Lung (tissue), 11 donors: ENCODE measurements at regions not wholly inside any gene's neighbourhood (a gene's known extent, or its start where the extent isn't known, plus 50 kb on each side); places are given as distances from the start of the nearest gene placed in this dataset.

ENCODE experiments used
- ATAC-seq: fragments of 200-7000 bp; cut with Tn5 transposase; one replicate; pipeline ENCODE4 v1.9.1; 2020; ENCODE audit warnings: moderate number of reproducible peaks; ENCODE audit not compliant: insufficient read depth, low FRiP score
- DNase-seq, 3 donors: peaks; one replicate each; pipeline ENCODE4 v3.0.0-alpha.2; 2013 to 2017
- H3K27ac ChIP-seq, 2 donors: one replicate each; pipeline ENCODE4 v1.5.1; 2013; ENCODE audit warnings: mild to moderate bottlenecking in 2 of 2, moderate library complexity in 2 of 2, control low read depth in 1 of 2, inconsistent platforms in 1 of 2, low read depth in 1 of 2, low read length in 1 of 2
- H3K27me3 ChIP-seq, 3 donors: one replicate each; pipeline ENCODE4 v1.5.1; 2013; ENCODE audit warnings: low read length in 2 of 3; ENCODE audit not compliant: control insufficient read depth in 3 of 3, insufficient read depth in 3 of 3
- H3K36me3 ChIP-seq, 4 donors: one replicate each; pipeline ENCODE4 v1.5.1; 2013; ENCODE audit warnings: low read length in 4 of 4, mild to moderate bottlenecking in 1 of 4, moderate library complexity in 1 of 4; ENCODE audit not compliant: control insufficient read depth in 4 of 4, insufficient read depth in 4 of 4
- H3K4me1 ChIP-seq, 5 donors: one replicate each; pipeline ENCODE4 v1.5.1; 2013; ENCODE audit warnings: low read length in 5 of 5, mild to moderate bottlenecking in 2 of 5, moderate library complexity in 1 of 5; ENCODE audit not compliant: control insufficient read depth in 5 of 5, insufficient read depth in 5 of 5
- H3K4me3 ChIP-seq: one replicate; pipeline ENCODE4 v1.5.1; 2013; ENCODE audit warnings: mild to moderate bottlenecking, control low read depth, moderate library complexity
- H3K9ac ChIP-seq, 2 donors: one replicate each; pipeline ENCODE4 v1.5.1; 2013; ENCODE audit warnings: low read length in 2 of 2, control low read depth in 1 of 2; ENCODE audit not compliant: insufficient read depth in 1 of 2
- H3K9me3 ChIP-seq, 4 donors: one replicate each; pipeline ENCODE4 v1.5.1; 2013; ENCODE audit warnings: low read length in 3 of 4, mild to moderate bottlenecking in 1 of 4, moderate library complexity in 1 of 4; ENCODE audit not compliant: control insufficient read depth in 4 of 4, insufficient read depth in 3 of 4
- CTCF ChIP-seq: IDR thresholded peaks from 2 replicates; pipeline ENCODE4 v1.5.1; 2012; ENCODE audit warnings: mild to moderate bottlenecking; ENCODE audit errors: control extremely low read depth, extremely low read depth
- WGBS, 2 donors: extraction: QIAGEN DNeasy Blood & Tissue Kit; methylation state at CpG; one replicate each; pipeline ENCODE4 v1.1.7; 2013; 5-methylcytosine and 5-hydroxymethylcytosine counted together
- donor health status: control.
- donor health status: control.
- donor health status: Bipolar disorder and iron deficiency.
- donor health status: healthy.
- donor health status: DM: yes; HTN: yes; CAD: no.

GRCh38 chr18:5031216-5031615, 165.8 kb downstream of the AKAIN1 start:
- Histone ChIP-seq H3K9me3 (peaks cover 0 to 7% (median under 1%) of the 10 kb centered on the region in 4 donors), H3K27ac (no peak overlapping the region), H3K4me1 (no peaks in the 10 kb centered on the region), H3K4me3 (no peak overlapping the region), H3K27me3 (no peaks in the 10 kb centered on the region), H3K9ac (no peak overlapping the region), H3K36me3 (no peaks in the 10 kb centered on the region)
- ATAC-seq (no peak), DNase-seq (no peak)
- no peak for TF ChIP-seq CTCF
- WGBS, 2 donors, result 57 to 69% methylated on average over 2 of the region's 2 CpGs

GRCh38 chr18:5030636-5031035, 166.4 kb downstream of the AKAIN1 start:
- Histone ChIP-seq H3K27ac (no peak overlapping the region), H3K9me3 (peaks cover 0 to 7% (median 0%) of the 10 kb centered on the region in 4 donors), H3K4me1 (no peaks in the 10 kb centered on the region), H3K9ac (no peak overlapping the region), H3K4me3 (no peak overlapping the region), H3K27me3 (no peaks in the 10 kb centered on the region), H3K36me3 (no peaks in the 10 kb centered on the region)
- no peak for TF ChIP-seq CTCF
- DNase-seq (no peak), ATAC-seq (no peak)
- WGBS, 2 donors, result 56 to 57% methylated on average over 3 of the region's 3 CpGs

GRCh38 chr18:5029592-5029991, 167.5 kb downstream of the AKAIN1 start:
- no peak for TF ChIP-seq CTCF
- no peak overlapping the region for H3K27ac ChIP-seq

GRCh38 chr18:5024741-5025140, 172.3 kb downstream of the AKAIN1 start:
- no peak overlapping the region for H3K9ac ChIP-seq
- no peaks in the 10 kb centered on the region for H3K4me1 ChIP-seq
- DNase-seq, result no peak
- H3K27me3 ChIP-seq, result no peaks in the 10 kb centered on the region
- no peaks in the 10 kb centered on the region for H3K9me3 ChIP-seq
- no peaks in the 10 kb centered on the region for H3K36me3 ChIP-seq
- no peak overlapping the region for H3K4me3 ChIP-seq
- WGBS, 2 donors, result 78 to 83% methylated on average over 2 of the region's 2 CpGs
- H3K27ac ChIP-seq, result no peak overlapping the region
- ATAC-seq, result no peak
- no peak for TF ChIP-seq CTCF

More at GRCh38 chr18:5029592-5029991, 167.5 kb downstream of the AKAIN1 start:
- peaks cover 0 to 7% (median 0%) of the 10 kb centered on the region in 4 donors for H3K9me3 ChIP-seq
- H3K9ac ChIP-seq, result no peak overlapping the region
- ATAC-seq (no peak), DNase-seq (no peak)
- no peak overlapping the region for H3K4me3 ChIP-seq
- no peaks in the 10 kb centered on the region for H3K4me1 ChIP-seq
- H3K36me3 ChIP-seq, result no peaks in the 10 kb centered on the region
- no peaks in the 10 kb centered on the region for H3K27me3 ChIP-seq
- WGBS, 2 donors, result 70 to 81% methylated on average over 5 of the region's 5 CpGs
